Activated CD4-positive, alpha-beta T cell treated with anti-CD3 and anti-CD28 coated beads, Interleukin-2, amount 50 U/mL, for 48 hours (primary cell): ENCODE measurements at regions not wholly inside any gene's neighbourhood (a gene's known extent, or its start where the extent isn't known, plus 50 kb on each side); places are given as distances from the start of the nearest gene placed in this dataset.
A peak's percentile ranks its signal among the peaks of the same experiment; 100 is the strongest.

Experiments used
- DNase-seq, 2 experiments: peaks; one replicate each; pipeline ENCODE4 v3.0.0-alpha.2; 2020

GRCh38 chr6:14187406-14187805 is 69.8 kb downstream of the CD83 start:
- no peak for DNase-seq

GRCh38 chr6:14189074-14189473 is 71.5 kb downstream of the CD83 start:
- no peak for DNase-seq

GRCh38 chr6:14190191-14190928 is 72.8 kb downstream of the CD83 start:
- no peak for DNase-seq

DNA sequence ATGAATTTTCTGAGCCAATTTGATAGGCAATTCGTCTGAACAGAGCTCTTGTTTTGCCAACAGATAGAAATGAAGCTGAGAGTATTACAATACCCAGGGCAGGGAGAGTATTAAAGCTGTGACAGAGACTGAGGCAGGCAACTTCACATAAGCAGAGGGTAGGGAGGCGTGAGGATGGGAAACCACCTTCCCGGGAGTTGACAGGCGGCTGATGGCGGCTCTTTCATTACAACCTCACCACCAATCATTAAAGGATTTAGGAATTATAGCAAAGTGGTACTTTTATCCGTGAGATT is 73.3 kb downstream of the CD83 start:
- DNase-seq = no peak

- no peak for DNase-seq
Measured at GRCh38 chr6:14191761-14192160, 74.2 kb downstream of the CD83 start.

GRCh38 chr6:14192216-14192788 is 74.7 kb downstream of the CD83 start:
- no peak for DNase-seq

DNA sequence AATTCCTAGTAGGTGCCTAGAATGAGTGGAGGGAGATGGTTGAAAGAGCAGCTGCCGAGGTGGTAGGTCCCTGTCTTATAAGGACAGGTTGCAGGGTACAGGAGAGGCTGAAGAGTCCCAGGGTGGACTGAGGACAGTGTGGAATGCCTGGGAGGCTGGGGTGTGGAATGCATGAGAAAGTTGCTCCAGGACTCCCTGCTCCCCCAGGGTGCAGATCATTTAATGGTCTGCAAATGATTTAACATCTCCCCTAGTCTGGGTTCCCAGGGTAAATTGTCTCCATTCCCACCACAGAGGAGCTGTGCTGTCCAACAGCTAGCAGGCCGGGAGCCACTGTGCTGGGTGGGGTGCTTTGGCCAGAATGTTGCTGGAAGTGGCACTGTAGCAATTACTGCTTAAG is 76.0 kb downstream of the CD83 start:
- DNase-seq = no peak

DNA sequence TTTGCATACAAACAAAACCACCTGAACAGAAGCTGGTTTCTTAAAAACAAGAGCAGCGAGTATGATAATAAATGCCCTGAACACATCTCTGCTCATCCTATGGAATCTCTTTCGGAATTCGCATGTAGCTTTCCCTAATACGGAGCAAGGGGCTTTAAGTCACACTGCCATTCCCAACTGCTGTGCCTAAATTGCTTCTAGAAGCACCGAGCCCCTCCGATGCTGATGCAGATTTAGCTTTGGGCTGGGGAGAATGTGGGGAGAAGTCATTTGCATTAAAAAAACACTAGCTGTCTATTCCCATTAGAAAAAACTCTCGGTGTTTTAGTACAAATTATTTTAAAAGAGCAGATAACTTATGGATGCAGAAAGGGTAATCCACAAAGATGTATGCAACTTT is 76.9 kb downstream of the CD83 start:
- DNase-seq = no peak

DNA sequence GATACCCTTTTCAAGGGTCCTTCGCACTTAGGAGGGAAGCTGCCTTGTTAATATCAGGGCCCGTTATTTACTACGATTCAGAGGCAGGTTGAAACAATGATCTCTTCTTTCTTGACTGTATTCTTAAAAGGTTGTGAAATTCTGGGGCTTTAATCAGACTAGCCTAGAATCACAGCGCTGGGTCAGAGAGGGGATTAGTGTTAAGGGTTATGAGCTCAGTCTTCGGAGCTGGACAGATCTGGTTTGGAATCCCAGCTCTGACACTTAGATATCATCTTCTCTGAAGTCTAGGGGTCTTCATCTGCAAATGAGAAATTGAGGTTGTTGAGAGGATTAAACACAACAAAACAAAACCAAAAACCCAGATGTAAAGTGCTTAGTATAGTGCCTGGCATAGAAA is 77.4 kb downstream of the CD83 start:
- no peak for DNase-seq

DNA sequence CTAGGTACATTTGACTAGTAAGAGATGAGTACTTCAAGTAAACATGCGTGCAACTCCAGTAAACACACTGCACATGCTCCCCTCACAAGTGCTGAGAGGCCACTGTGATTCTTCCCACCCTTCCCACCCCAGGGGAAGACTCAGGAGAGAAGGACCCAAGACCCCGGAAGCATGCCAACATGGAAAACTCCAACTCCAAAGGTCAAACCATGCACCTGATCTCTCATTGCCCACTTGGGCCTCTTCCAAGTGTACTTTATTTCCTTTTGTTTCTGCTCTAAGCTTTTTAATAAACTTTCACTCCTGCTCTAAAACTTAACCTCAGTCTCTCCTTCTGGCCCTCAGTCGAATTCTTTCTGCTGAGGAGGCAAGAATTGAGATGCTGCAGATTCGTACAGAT is 78.5 kb downstream of the CD83 start:
- DNase-seq = no peak

GRCh38 chr6:14197118-14197517 is 79.5 kb downstream of the CD83 start:
- no peak for DNase-seq

DNA sequence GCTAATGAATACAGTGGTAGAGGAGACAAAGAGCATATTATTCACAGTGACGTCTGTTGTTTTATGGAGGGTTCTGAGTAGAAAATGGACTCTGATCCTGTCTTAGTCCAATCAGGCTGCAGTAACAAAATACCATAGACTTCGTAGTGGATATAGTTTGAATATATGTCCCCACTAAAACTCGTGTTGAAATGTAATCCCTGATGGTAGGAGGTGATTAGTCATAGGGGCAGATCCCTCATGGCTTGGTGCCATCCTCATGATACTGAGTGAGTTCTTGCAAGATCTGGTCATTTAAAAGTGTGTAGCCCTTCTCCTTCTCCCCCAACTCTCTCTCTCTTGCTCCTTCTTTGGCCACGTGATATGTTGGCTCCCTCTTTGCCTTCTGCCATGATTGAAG is 82.5 kb downstream of the CD83 start:
- DNase-seq = no peak

DNA sequence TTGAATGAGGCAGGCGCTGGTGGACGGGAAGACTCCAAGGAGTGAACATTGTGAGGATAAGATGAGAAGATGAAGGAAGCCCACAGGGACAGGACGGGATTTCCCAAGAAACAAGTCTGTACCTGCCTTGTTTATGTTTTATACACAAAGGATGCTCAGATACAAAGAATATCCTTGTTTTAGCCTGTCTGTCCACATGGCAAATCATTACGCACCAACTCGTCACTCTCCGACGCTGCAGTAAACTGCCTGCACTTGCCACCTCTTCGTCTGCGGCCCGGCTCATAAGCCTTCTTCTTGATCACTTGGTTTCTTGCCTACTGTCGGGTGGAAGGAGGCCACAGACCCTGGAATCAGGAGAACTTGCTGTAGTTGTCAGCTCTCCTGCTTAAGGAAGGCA is 85.4 kb downstream of the CD83 start:
- DNase-seq = no peak

GRCh38 chr6:14206391-14206790 is 88.8 kb downstream of the CD83 start:
- no peak for DNase-seq

- no peak for DNase-seq
Measured at GRCh38 chr6:14207448-14207847, 89.9 kb downstream of the CD83 start.

GRCh38 chr6:14209000-14209399 is 91.4 kb downstream of the CD83 start:
- no peak for DNase-seq

DNA sequence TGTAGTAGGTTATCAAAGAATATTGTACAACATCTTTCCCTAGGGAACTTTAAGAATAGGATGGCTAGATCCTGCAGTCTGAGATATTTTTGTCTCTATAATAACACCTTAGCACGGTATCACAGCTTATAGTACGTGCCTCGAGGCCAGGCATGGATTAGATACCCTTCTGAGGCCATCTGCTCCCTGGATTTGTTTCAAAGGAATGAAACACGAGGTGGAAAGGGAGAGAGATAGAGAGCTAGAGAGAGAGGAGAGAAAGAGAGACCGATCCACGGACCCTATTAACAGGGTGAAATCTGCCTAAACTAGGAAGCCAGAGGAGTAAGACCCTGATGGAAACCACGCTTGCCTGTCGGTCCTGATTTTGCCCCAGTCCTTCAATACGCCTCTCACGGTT is 92.5 kb downstream of the CD83 start:
- DNase-seq = no peak

- DNase-seq = peak; percentile 89 to 92
Measured at GRCh38 chr6:14210663-14211561, 93.3 kb downstream of the CD83 start.

DNA sequence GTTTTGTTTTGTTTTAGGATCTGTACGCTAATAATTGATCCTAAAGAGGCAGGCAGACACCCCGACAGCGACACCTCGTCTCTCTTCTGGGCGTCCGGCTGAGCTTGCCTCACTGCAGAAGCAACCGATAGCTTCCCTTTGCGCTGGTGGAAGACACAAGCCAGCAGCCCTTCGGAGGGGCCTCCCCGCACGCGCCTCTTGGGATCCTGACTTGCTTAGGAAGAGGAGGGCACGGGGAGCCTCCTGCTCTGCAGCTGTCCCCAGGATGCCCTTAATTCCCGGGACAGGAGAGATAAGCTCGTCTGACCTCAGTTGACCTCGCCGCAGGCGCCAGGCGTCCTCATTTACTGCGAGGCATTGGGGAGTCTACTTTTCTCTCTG is 94.0 kb downstream of the CD83 start:
- no peak for DNase-seq

- peak in 1 of 2 experiments; percentile 7 for DNase-seq
Measured at GRCh38 chr6:14212020-14212419, 94.4 kb downstream of the CD83 start.

- no peak for DNase-seq
Measured at GRCh38 chr6:14212632-14213031, 95.1 kb downstream of the CD83 start.

DNA sequence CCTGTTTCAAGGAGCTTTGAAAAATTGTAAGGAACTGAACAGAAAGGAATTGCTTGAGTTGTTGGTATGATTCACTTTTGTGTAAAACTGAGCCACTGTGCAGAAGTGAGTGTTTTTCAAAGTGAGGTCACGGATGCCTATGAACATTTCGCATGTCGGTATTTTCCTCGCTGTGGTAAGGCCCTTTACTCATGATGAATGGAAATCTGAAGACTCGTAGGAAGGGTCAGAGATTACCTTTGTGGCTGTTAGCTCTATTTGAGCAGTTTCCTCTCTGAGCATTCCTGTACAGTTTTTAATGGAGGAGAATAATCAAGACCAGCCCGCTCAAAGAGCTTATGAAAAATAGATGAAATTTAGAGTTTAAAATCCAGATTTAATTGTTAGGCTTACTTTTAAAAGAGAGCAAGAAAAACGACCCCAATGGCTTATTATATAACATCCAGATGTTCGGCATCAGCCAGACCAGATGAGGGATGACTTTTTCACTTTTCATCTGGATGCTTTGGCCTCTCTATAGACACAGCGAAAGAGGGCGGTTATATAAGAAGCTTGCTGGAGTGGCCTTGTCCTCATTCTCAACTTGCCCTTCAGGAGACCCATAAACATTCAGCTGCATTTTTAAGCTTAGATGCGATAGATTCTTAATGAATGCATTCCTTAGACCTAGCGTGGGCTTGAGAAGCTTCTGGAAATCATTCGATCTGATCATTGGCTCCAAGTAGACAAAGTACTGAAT is 99.5 kb downstream of the CD83 start:
- no peak for DNase-seq

DNA sequence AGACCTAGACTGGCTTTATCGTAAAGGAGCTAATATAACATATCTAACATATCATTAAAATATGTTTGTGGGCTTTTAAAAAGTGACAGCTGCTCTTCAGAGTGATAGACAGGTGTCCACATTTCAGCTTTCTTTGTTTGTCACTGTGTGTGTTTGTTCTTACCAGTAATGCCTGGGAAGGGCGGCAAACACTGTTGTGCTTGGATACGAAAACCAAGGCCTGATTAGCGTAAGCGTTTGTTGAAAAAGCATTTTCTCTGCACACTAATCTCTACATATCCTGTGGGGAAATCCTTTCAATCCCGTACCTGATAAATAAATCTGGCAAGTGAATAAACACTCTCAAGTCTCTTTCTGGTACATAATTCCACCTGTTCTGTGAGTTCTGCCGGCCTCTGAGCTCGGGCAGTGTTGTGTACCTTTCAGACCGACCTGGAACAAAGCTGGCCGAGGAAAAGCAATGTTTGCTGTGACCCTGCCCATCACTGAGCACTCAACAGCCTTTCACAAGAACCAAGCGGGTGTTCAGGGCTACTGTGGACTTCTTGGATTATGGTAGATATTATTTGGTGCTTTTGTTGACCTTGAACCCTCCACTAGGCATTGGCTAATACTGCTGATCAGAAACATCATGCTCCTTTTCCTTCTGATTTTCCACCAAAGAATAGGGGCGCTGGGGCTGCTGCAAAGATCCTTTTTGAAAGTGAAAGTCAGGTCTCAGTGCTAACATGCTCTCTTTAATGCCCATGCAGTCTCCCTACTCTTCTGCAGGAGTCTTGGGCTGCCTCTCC is 100.4 kb downstream of the CD83 start:
- no peak for DNase-seq
